Activated B cell treated with CpG ODN at 0.5 μM for 24 hours (primary cell): ENCODE measurements at regions not wholly inside any gene's neighbourhood (a gene's known extent, or its start where the extent isn't known, plus 50 kb on each side); places are given as distances from the start of the nearest gene placed in this dataset.

Experiments used
- ATAC-seq: fragments of 200-7000 bp; cut with Tn5 transposase; one replicate; pipeline ENCODE4 v1.10.0; 2021; ENCODE audit warnings: low read depth, mild to moderate bottlenecking, moderate library complexity
- CTCF ChIA-PET: fragments of 350-600 bp; sonication (Branson Sonifier 250); formaldehyde crosslinking; loops from one replicate; lab custom pipeline; 2021; ENCODE audit warnings: antibody characterized with exemption; lab: Charles Lee
- POLR2A ChIA-PET: fragments of 350-600 bp; sonication (Branson Sonifier 250); formaldehyde crosslinking; loops from one replicate; lab custom pipeline; 2021; ENCODE audit warnings: antibody characterized with exemption; lab: Charles Lee
- DNase-seq: peaks from one replicate; pipeline ENCODE4 v3.0.0; 2022
- H3K27ac Mint-ChIP-seq: one replicate; pipeline ENCODE4 v1.8.0; 2020; ENCODE audit warnings: mixed read lengths
- H3K27me3 Mint-ChIP-seq: one replicate; pipeline ENCODE4 v1.8.0; 2021; ENCODE audit warnings: mixed read lengths
- H3K36me3 Mint-ChIP-seq: one replicate; pipeline ENCODE4 v1.8.0; 2021; ENCODE audit warnings: low read depth, mixed read lengths
- H3K4me1 Mint-ChIP-seq: one replicate; pipeline ENCODE4 v1.8.0; 2021; ENCODE audit warnings: mixed read lengths
- H3K4me3 Mint-ChIP-seq: one replicate; pipeline ENCODE4 v1.8.0; 2020; ENCODE audit warnings: mild to moderate bottlenecking, mixed read lengths
- H3K9me3 Mint-ChIP-seq: one replicate; pipeline ENCODE4 v1.8.0; 2020; ENCODE audit warnings: mixed read lengths
- CTCF ChIP-seq: fragments of 200-600 bp; IDR thresholded peaks from one replicate; pipeline ENCODE4 v1.8.0; 2022; ENCODE audit warnings: antibody characterized with exemption, mild to moderate bottlenecking
- intact Hi-C: fragments of 100-400 bp; cut with micrococcal nuclease; formaldehyde crosslinking; loops from one replicate; pipeline ENCODE4 v1.15.1; 2024

- no peaks in the 10 kb centered on the region for H3K9me3 Mint-ChIP-seq
- H3K36me3 Mint-ChIP-seq: no peaks in the 10 kb centered on the region
- DNase-seq (no peak), ATAC-seq (no peak)
- CTCF ChIA-PET: no interaction called here
- no peak overlapping the region for H3K4me3 Mint-ChIP-seq
- intact Hi-C loops: no loop called here
- POLR2A ChIA-PET: no interaction called here
- no peak overlapping the region for H3K27ac Mint-ChIP-seq
- no peaks in the 10 kb centered on the region for H3K27me3 Mint-ChIP-seq
- H3K4me1 Mint-ChIP-seq: no peaks in the 10 kb centered on the region
- no peak for TF ChIP-seq CTCF
Measured at GRCh38 chr6:19755181-19755580, 82.0 kb upstream of the ID4 start.

- no peaks in the 10 kb centered on the region for H3K9me3 Mint-ChIP-seq
- intact Hi-C loops: no loop called here
- ChIA-PET POLR2A (no interaction called here), CTCF (no interaction called here)
- H3K27ac Mint-ChIP-seq: no peak overlapping the region
- H3K36me3 Mint-ChIP-seq: no peaks in the 10 kb centered on the region
- DNase-seq (no peak), ATAC-seq (no peak)
- TF ChIP-seq CTCF: no peak
- no peaks in the 10 kb centered on the region for H3K27me3 Mint-ChIP-seq
- H3K4me1 Mint-ChIP-seq: no peaks in the 10 kb centered on the region
- H3K4me3 Mint-ChIP-seq: no peak overlapping the region
Measured at GRCh38 chr6:19757036-19757435, 80.1 kb upstream of the ID4 start.

GRCh38 chr6:19759117-19759880, 77.9 kb upstream of the ID4 start:
- Mint-ChIP-seq H3K27ac (no peak overlapping the region), H3K27me3 (no peaks in the 10 kb centered on the region), H3K4me1 (no peaks in the 10 kb centered on the region), H3K4me3 (no peak overlapping the region), H3K9me3 (no peaks in the 10 kb centered on the region), H3K36me3 (no peaks in the 10 kb centered on the region)
- no peak for DNase-seq
- ChIA-PET POLR2A (no interaction called here), CTCF (no interaction called here)
- ATAC-seq: no peak
- no peak for TF ChIP-seq CTCF
- intact Hi-C loops: no loop called here

- Mint-ChIP-seq H3K4me1 (no peaks in the 10 kb centered on the region), H3K27ac (no peak overlapping the region), H3K36me3 (no peaks in the 10 kb centered on the region), H3K27me3 (no peaks in the 10 kb centered on the region), H3K4me3 (no peak overlapping the region), H3K9me3 (no peaks in the 10 kb centered on the region)
- intact Hi-C loops: no loop called here
- ChIA-PET POLR2A (no interaction called here), CTCF (no interaction called here)
- ATAC-seq: no peak
- no peak for TF ChIP-seq CTCF
- no peak for DNase-seq
Measured at GRCh38 chr6:19761121-19761520, 76.0 kb upstream of the ID4 start.

GRCh38 chr6:19771753-19772336, 65.3 kb upstream of the ID4 start:
- ChIA-PET POLR2A (no interaction called here), CTCF (no interaction called here)
- Mint-ChIP-seq H3K36me3 (no peaks in the 10 kb centered on the region), H3K4me1 (no peaks in the 10 kb centered on the region), H3K27me3 (no peaks in the 10 kb centered on the region), H3K9me3 (peaks cover 8% of the 10 kb centered on the region), H3K4me3 (no peak overlapping the region), H3K27ac (no peak overlapping the region)
- ATAC-seq (no peak), DNase-seq (no peak)
- intact Hi-C loops: no loop called here
- TF ChIP-seq CTCF: no peak
